ENCODE measurements at regions not wholly inside any gene's neighbourhood (a gene's known extent, or its start where the extent isn't known, plus 50 kb on each side); places are given as distances from the start of the nearest gene placed in this dataset.

- Histone ChIP-seq H3K4me3 (ENCODE audit: low read depth, low read length) (no peak overlapping the region), H3K27ac (ENCODE audit: low read depth, low read length) (no peak overlapping the region)
Observed at GRCh38 chr11:39462506-39462905, 1996.9 kb downstream of the LRRC4C start.

DNA sequence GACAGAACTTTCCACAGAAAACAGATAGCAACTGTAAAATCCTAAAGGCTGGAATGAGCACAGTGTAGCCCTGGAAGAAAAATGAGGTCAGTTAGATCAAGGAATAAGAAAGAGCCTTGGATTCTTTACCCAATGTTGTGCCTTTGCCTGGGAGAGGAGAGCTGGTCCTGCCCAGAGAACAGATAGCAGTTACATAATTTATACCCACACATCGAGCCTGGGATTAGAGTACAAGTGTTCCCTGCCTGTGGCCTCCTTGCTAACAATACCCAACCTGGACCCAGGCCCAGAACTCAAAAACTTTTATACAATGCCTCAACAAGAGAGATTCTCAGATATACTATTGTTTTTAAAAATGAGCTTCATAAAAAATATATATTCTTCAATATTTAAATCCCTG, 1998.4 kb downstream of the LRRC4C start:
- no peaks in the 10 kb centered on the region for H3K4me1 ChIP-seq (ENCODE audit: control insufficient read depth, insufficient read depth, low read length, unreplicated experiment)

More at GRCh38 chr11:39462506-39462905, 1996.9 kb downstream of the LRRC4C start:
- H3K79me2 ChIP-seq (ENCODE audit: control insufficient read depth, insufficient read depth, low read length, unreplicated experiment): no peaks in the 10 kb centered on the region
- no peaks in the 10 kb centered on the region for H3K36me3 ChIP-seq (ENCODE audit: insufficient read depth, low read length)
- no peaks in the 10 kb centered on the region for H3K27me3 ChIP-seq (ENCODE audit: insufficient read depth, low read length)
- H2AFZ ChIP-seq (ENCODE audit: low read length, unreplicated experiment): no peak overlapping the region
- H3K4me1 ChIP-seq (ENCODE audit: control insufficient read depth, insufficient read depth, low read length, unreplicated experiment): no peaks in the 10 kb centered on the region

DNA sequence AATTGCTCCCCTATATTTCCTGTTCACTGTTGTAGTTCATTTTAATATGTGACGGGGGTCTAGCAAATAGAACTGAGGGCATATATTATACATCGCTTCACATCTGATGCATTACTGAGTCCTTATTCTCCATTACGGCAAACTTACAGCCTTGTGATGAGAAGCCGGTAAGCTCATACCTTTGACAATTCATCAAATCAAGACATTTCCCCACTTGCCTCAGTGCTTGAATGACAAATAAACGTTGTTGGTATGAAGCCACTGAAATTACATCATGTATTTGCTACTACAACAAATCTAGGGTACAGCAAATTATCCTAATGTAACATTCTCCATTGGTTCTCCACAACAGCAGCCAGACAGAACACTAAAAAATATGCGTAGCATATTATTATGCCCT, 1999.8 kb downstream of the LRRC4C start:
- Histone ChIP-seq H3K27me3 (ENCODE audit: insufficient read depth, low read length) (no peaks in the 10 kb centered on the region), H2AFZ (ENCODE audit: low read length, unreplicated experiment) (no peak overlapping the region), H3K4me3 (ENCODE audit: low read depth, low read length) (no peak overlapping the region), H3K27ac (ENCODE audit: low read depth, low read length) (no peak overlapping the region), H3K79me2 (ENCODE audit: control insufficient read depth, insufficient read depth, low read length, unreplicated experiment) (no peaks in the 10 kb centered on the region), H3K36me3 (ENCODE audit: insufficient read depth, low read length) (no peaks in the 10 kb centered on the region), H3K4me1 (ENCODE audit: control insufficient read depth, insufficient read depth, low read length, unreplicated experiment) (no peaks in the 10 kb centered on the region)

More for the DNA sequence above, 1998.4 kb downstream of the LRRC4C start:
- no peaks in the 10 kb centered on the region for H3K79me2 ChIP-seq (ENCODE audit: control insufficient read depth, insufficient read depth, low read length, unreplicated experiment)
- no peaks in the 10 kb centered on the region for H3K27me3 ChIP-seq (ENCODE audit: insufficient read depth, low read length)
- H2AFZ ChIP-seq (ENCODE audit: low read length, unreplicated experiment): no peak overlapping the region
- H3K27ac ChIP-seq (ENCODE audit: low read depth, low read length): no peak overlapping the region
- H3K36me3 ChIP-seq (ENCODE audit: insufficient read depth, low read length): no peaks in the 10 kb centered on the region
- no peak overlapping the region for H3K4me3 ChIP-seq (ENCODE audit: low read depth, low read length)

DNA sequence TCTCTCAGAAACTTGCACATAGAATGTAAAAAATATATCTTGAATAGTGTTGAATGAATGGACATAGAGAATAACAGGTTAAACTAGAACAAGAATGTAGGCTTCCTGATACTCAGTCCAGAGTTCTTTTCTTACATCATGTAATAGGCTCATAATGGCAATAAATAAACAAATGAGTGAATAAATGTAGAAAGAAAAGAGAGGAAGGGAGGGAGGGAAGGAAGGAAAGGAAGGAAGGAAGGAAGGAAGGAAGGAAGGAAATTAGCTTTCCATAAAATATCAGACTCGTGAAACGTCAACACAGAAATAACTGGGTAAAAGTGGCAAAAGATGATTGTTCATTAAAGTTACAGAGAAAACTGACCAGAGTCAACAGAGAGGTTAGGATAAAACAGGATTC, 2001.0 kb downstream of the LRRC4C start:
- Histone ChIP-seq H2AFZ (ENCODE audit: low read length, unreplicated experiment) (no peak overlapping the region), H3K4me3 (ENCODE audit: low read depth, low read length) (no peak overlapping the region), H3K36me3 (ENCODE audit: insufficient read depth, low read length) (no peaks in the 10 kb centered on the region), H3K79me2 (ENCODE audit: control insufficient read depth, insufficient read depth, low read length, unreplicated experiment) (no peaks in the 10 kb centered on the region), H3K27me3 (ENCODE audit: insufficient read depth, low read length) (no peaks in the 10 kb centered on the region), H3K4me1 (ENCODE audit: control insufficient read depth, insufficient read depth, low read length, unreplicated experiment) (no peaks in the 10 kb centered on the region), H3K27ac (ENCODE audit: low read depth, low read length) (no peak overlapping the region)

DNA sequence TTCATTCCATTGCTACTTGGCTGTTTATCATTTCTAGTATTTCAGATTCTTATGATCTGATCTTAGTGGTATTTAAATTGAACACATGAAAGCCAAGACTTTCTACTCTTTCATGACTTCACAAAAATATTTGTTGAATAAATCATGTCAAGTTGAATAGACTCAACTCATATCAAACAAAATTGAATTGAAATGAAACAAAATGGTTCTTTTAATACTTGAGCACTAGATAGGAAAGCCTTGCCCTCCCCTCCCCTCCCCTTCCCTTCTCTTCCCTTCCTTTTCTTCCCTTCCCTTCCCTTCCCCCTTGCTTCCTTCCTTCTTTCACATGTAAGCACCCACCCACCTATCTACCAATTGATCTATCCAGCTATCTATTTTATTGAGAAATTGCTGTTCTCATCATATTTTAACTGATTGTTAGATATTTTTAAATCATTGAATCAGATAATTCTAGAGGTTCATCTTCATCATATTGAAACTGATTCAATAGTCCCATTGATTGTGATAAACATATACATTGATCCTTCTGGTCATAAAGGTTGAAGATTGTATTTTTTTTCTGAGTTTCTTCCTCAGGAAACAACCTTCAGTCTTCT, 2015.9 kb downstream of the LRRC4C start:
- no peaks in the 10 kb centered on the region for H3K79me2 ChIP-seq (ENCODE audit: control insufficient read depth, insufficient read depth, low read length, unreplicated experiment)
- no peak overlapping the region for H3K27ac ChIP-seq (ENCODE audit: low read depth, low read length)
- H3K4me3 ChIP-seq (ENCODE audit: low read depth, low read length): no peak overlapping the region

GRCh38 chr11:39442177-39442576, 2017.3 kb downstream of the LRRC4C start:
- H3K79me2 ChIP-seq (ENCODE audit: control insufficient read depth, insufficient read depth, low read length, unreplicated experiment): no peaks in the 10 kb centered on the region
- no peak overlapping the region for H3K4me3 ChIP-seq (ENCODE audit: low read depth, low read length)
- H3K36me3 ChIP-seq (ENCODE audit: insufficient read depth, low read length): no peaks in the 10 kb centered on the region
- H2AFZ ChIP-seq (ENCODE audit: low read length, unreplicated experiment): no peak overlapping the region
- no peak overlapping the region for H3K27ac ChIP-seq (ENCODE audit: low read depth, low read length)
- H3K4me1 ChIP-seq (ENCODE audit: control insufficient read depth, insufficient read depth, low read length, unreplicated experiment): no peaks in the 10 kb centered on the region
- no peaks in the 10 kb centered on the region for H3K27me3 ChIP-seq (ENCODE audit: insufficient read depth, low read length)

More for the DNA sequence above, 2015.9 kb downstream of the LRRC4C start:
- Histone ChIP-seq H3K4me1 (ENCODE audit: control insufficient read depth, insufficient read depth, low read length, unreplicated experiment) (no peaks in the 10 kb centered on the region), H3K27me3 (ENCODE audit: insufficient read depth, low read length) (no peaks in the 10 kb centered on the region), H3K36me3 (ENCODE audit: insufficient read depth, low read length) (no peaks in the 10 kb centered on the region), H2AFZ (ENCODE audit: low read length, unreplicated experiment) (no peak overlapping the region)

DNA sequence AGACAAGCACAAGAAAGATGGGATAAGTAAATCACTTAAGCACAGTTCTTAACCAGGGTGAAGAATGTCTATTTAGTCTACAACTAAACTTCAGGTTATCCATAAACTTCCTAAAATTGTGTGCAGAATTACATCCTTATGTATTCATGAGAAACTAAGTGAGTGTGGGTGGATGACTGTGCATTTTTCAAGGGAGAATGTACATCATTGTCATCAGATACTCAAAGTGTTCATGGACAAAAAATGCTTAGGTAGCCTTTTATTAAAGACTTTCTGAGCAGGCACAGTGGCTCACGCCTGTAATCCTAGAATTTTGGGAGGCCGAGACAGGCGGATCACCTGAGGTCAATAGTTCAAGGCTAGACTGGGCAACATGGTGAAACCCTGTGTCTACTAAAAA, 2023.8 kb downstream of the LRRC4C start:
- Histone ChIP-seq H3K27ac (ENCODE audit: low read depth, low read length) (no peak overlapping the region), H3K4me1 (ENCODE audit: control insufficient read depth, insufficient read depth, low read length, unreplicated experiment) (no peaks in the 10 kb centered on the region), H3K4me3 (ENCODE audit: low read depth, low read length) (no peak overlapping the region)

DNA sequence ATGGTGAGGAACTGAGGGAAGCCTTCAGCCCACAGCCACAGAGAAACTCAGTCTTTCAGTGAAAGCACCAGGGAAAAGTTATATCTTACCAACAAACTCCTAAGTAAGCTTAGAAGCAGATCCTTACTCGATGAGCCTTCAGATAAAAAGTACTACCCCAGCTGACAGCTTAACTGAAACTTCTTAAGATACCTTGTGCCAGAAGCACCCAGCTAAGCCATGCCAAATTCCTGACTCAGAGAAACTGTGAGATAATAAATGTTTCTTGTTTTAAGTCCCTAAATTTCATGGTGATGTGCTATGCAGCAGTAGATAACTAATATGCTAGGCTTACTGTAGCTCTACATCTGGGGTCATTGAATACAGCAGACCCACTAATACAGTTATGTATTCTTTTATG, 2025.0 kb downstream of the LRRC4C start:
- no peaks in the 10 kb centered on the region for H3K79me2 ChIP-seq (ENCODE audit: control insufficient read depth, insufficient read depth, low read length, unreplicated experiment)
- no peaks in the 10 kb centered on the region for H3K36me3 ChIP-seq (ENCODE audit: insufficient read depth, low read length)
- no peaks in the 10 kb centered on the region for H3K4me1 ChIP-seq (ENCODE audit: control insufficient read depth, insufficient read depth, low read length, unreplicated experiment)
- no peaks in the 10 kb centered on the region for H3K27me3 ChIP-seq (ENCODE audit: insufficient read depth, low read length)
- no peak overlapping the region for H2AFZ ChIP-seq (ENCODE audit: low read length, unreplicated experiment)
- no peak overlapping the region for H3K4me3 ChIP-seq (ENCODE audit: low read depth, low read length)
- no peak overlapping the region for H3K27ac ChIP-seq (ENCODE audit: low read depth, low read length)

More for the DNA sequence above, 2023.8 kb downstream of the LRRC4C start:
- Histone ChIP-seq H3K79me2 (ENCODE audit: control insufficient read depth, insufficient read depth, low read length, unreplicated experiment) (no peaks in the 10 kb centered on the region), H3K27me3 (ENCODE audit: insufficient read depth, low read length) (no peaks in the 10 kb centered on the region), H2AFZ (ENCODE audit: low read length, unreplicated experiment) (no peak overlapping the region), H3K36me3 (ENCODE audit: insufficient read depth, low read length) (no peaks in the 10 kb centered on the region)

DNA sequence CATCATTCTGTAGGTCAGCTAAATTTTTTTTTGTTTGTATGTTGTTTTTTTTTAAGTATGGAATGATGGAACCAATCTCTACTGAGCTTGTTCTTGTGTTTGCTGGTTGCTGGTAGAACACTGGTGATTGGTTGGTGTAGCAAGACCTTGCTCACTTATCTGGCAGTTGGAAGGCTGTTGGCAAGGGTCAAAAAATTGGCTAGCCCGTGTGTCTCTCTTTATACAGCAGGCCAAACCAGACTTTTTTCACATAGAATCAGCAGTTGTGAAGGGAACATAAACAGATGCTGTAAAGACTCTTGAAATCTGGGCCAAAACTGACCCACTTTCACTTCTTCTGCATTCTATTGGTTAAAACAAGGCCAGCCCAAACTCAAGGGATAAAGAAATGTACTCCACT, 2026.5 kb downstream of the LRRC4C start:
- no peak overlapping the region for H2AFZ ChIP-seq (ENCODE audit: low read length, unreplicated experiment)

GRCh38 chr11:39425226-39425625, 2034.2 kb downstream of the LRRC4C start:
- Histone ChIP-seq H2AFZ (ENCODE audit: low read length, unreplicated experiment) (no peak overlapping the region), H3K27ac (ENCODE audit: low read depth, low read length) (no peak overlapping the region), H3K36me3 (ENCODE audit: insufficient read depth, low read length) (no peaks in the 10 kb centered on the region), H3K4me1 (ENCODE audit: control insufficient read depth, insufficient read depth, low read length, unreplicated experiment) (no peaks in the 10 kb centered on the region), H3K79me2 (ENCODE audit: control insufficient read depth, insufficient read depth, low read length, unreplicated experiment) (no peaks in the 10 kb centered on the region), H3K4me3 (ENCODE audit: low read depth, low read length) (no peak overlapping the region), H3K27me3 (ENCODE audit: insufficient read depth, low read length) (no peaks in the 10 kb centered on the region)

More for the DNA sequence above, 2026.5 kb downstream of the LRRC4C start:
- no peak overlapping the region for H3K27ac ChIP-seq (ENCODE audit: low read depth, low read length)
- H3K4me1 ChIP-seq (ENCODE audit: control insufficient read depth, insufficient read depth, low read length, unreplicated experiment): no peaks in the 10 kb centered on the region
- H3K4me3 ChIP-seq (ENCODE audit: low read depth, low read length): no peak overlapping the region
- H3K36me3 ChIP-seq (ENCODE audit: insufficient read depth, low read length): no peaks in the 10 kb centered on the region
- H3K27me3 ChIP-seq (ENCODE audit: insufficient read depth, low read length): no peaks in the 10 kb centered on the region
- H3K79me2 ChIP-seq (ENCODE audit: control insufficient read depth, insufficient read depth, low read length, unreplicated experiment): no peaks in the 10 kb centered on the region

DNA sequence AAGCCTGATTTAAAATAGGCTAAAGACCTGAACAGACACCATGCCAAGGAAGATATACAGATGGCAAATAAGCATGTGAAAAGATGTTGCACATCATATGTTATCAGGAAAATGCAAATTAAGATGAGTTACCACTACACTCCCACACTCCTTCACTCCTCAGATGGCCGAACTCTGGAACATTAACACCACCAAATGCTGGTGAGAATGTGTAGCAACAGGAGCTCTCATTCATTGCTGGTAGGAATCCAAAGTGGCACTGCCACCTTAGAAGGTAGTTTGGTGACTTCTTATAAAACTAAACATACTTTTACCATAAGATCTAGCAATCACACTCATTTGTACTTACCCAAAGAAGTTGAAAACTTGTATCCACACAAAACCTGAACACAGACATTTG, 2047.3 kb downstream of the LRRC4C start:
- H3K79me2 ChIP-seq (ENCODE audit: control insufficient read depth, insufficient read depth, low read length, unreplicated experiment): no peaks in the 10 kb centered on the region
- H3K4me1 ChIP-seq (ENCODE audit: control insufficient read depth, insufficient read depth, low read length, unreplicated experiment): no peaks in the 10 kb centered on the region
- H3K4me3 ChIP-seq (ENCODE audit: low read depth, low read length): no peak overlapping the region
- no peaks in the 10 kb centered on the region for H3K36me3 ChIP-seq (ENCODE audit: insufficient read depth, low read length)
- no peak overlapping the region for H3K27ac ChIP-seq (ENCODE audit: low read depth, low read length)
- no peak overlapping the region for H2AFZ ChIP-seq (ENCODE audit: low read length, unreplicated experiment)
- H3K27me3 ChIP-seq (ENCODE audit: insufficient read depth, low read length): no peaks in the 10 kb centered on the region
